B cell (primary cell): ENCODE measurements at regions not wholly inside any gene's neighbourhood (a gene's known extent, or its start where the extent isn't known, plus 50 kb on each side); places are given as distances from the start of the nearest gene placed in this dataset.

Experiments
- ATAC-seq: fragments of 200-7000 bp; cut with Tn5 transposase; one replicate; pipeline ENCODE4 v1.10.0; 2021; ENCODE audit warnings: low read depth, mild to moderate bottlenecking, moderate number of reproducible peaks, moderate library complexity
- CTCF ChIA-PET: fragments of 350-600 bp; sonication (Branson Sonifier 250); formaldehyde crosslinking; loops from one replicate; lab custom pipeline; 2021; ENCODE audit warnings: antibody characterized with exemption, inconsistent platforms; lab: Charles Lee
- POLR2A ChIA-PET: fragments of 350-600 bp; sonication (Branson Sonifier 250); formaldehyde crosslinking; loops from one replicate; lab custom pipeline; 2021; ENCODE audit warnings: antibody characterized with exemption; lab: Charles Lee
- DNase-seq: peaks from one replicate; pipeline ENCODE4 v3.0.0; 2013
- H2AFZ ChIP-seq: 2 replicates; pipeline ENCODE4 v1.6.1; 2012; ENCODE audit warnings: mild to moderate bottlenecking, low read depth, low read length; ENCODE audit not compliant: insufficient read depth, poor library complexity, severe bottlenecking
- H3K27ac ChIP-seq, 2 donors: 1 replicate in 1 of 2; 2 replicates in 1 of 2; pipeline ENCODE4 v1.5.1; 2012 to 2013; ENCODE audit warnings: low read length in 2 of 2, mild to moderate bottlenecking in 2 of 2, moderate library complexity in 1 of 2
- H3K27me3 ChIP-seq, 4 experiments: fragments of 200-600 bp in 1 of 4; sonication (generic) in 1 of 4; replicated peaks in 1 of 4; 1 replicate in 2 of 4; 2 replicates in 2 of 4; pipeline versions ENCODE4 v1.6.1 to v1.7.0; 2013 to 2016; ENCODE audit warnings: low read length in 3 of 4, mild to moderate bottlenecking in 2 of 4, mixed read lengths in 1 of 4, moderate library complexity in 1 of 4; ENCODE audit not compliant: insufficient read depth in 4 of 4, control insufficient read depth in 3 of 4; ENCODE audit errors: control extremely low read depth in 1 of 4
- H3K36me3 ChIP-seq, 2 experiments: replicated peaks in 1 of 2; 1 replicate in 1 of 2; 2 replicates in 1 of 2; pipeline versions ENCODE4 v1.6.1 to v1.7.1; 2013; ENCODE audit warnings: low read length in 1 of 2; ENCODE audit not compliant: insufficient read depth in 2 of 2, control insufficient read depth in 1 of 2; ENCODE audit errors: control extremely low read depth in 1 of 2, extremely low read depth in 1 of 2
- H3K4me1 ChIP-seq, 2 donors: fragments of 200-600 bp in 1 of 2; sonication (generic) in 1 of 2; 1 replicate in 1 of 2; 2 replicates in 1 of 2; pipeline versions ENCODE4 v1.5.1 to v1.6.1; 2013 to 2017; ENCODE audit warnings: low read length in 2 of 2; ENCODE audit not compliant: control insufficient read depth in 2 of 2, insufficient read depth in 2 of 2
- H3K4me2 ChIP-seq: replicated peaks from 2 replicates; pipeline ENCODE3; 2012; ENCODE audit warnings: mild to moderate bottlenecking, low read depth, low read length; ENCODE audit not compliant: poor library complexity, severe bottlenecking
- H3K4me3 ChIP-seq, 5 experiments: fragments of 200-600 bp in 1 of 5; sonication (generic) in 1 of 5; 1 replicate in 3 of 5; 2 replicates in 2 of 5; pipeline versions ENCODE4 v1.5.1 to v1.7.0; 2011 to 2016; ENCODE audit warnings: low read length in 4 of 5, mild to moderate bottlenecking in 4 of 5, low read depth in 2 of 5, control low read depth in 1 of 5, moderate library complexity in 1 of 5; ENCODE audit not compliant: insufficient read depth in 1 of 5; ENCODE audit errors: control extremely low read depth in 1 of 5, extremely low read depth in 1 of 5
- H3K79me2 ChIP-seq: fragments of 200-600 bp; sonication (generic); one replicate; pipeline ENCODE4 v1.6.0; 2016; ENCODE audit warnings: low read length; ENCODE audit not compliant: control insufficient read depth, insufficient read depth
- H3K9ac ChIP-seq: fragments of 200-600 bp; sonication (generic); 2 replicates; pipeline ENCODE4 v1.6.1; 2017; ENCODE audit warnings: mild to moderate bottlenecking, low read length, moderate library complexity
- H3K9me3 ChIP-seq, 3 donors: one replicate each; pipeline versions ENCODE4 v1.6.1 to v1.7.1; 2013; ENCODE audit warnings: low read length in 2 of 3; ENCODE audit not compliant: control insufficient read depth in 2 of 3, insufficient read depth in 1 of 3; ENCODE audit errors: control extremely low read depth in 1 of 3
- H4K20me1 ChIP-seq: 2 replicates; pipeline ENCODE4 v1.6.0; 2012; ENCODE audit warnings: mild to moderate bottlenecking, low read length; ENCODE audit not compliant: insufficient read depth, control insufficient read depth, poor library complexity, severe bottlenecking
- H3K27ac Mint-ChIP-seq: one replicate; pipeline ENCODE4 v1.8.0; 2021; ENCODE audit warnings: mixed read lengths
- H3K27me3 Mint-ChIP-seq: one replicate; pipeline ENCODE4 v1.8.0; 2021; ENCODE audit warnings: mixed read lengths
- H3K4me1 Mint-ChIP-seq: one replicate; pipeline ENCODE4 v1.8.0; 2021; ENCODE audit warnings: mixed read lengths
- H3K4me3 Mint-ChIP-seq: one replicate; pipeline ENCODE4 v1.8.0; 2021; ENCODE audit warnings: mixed read lengths
- H3K9me3 Mint-ChIP-seq: one replicate; pipeline ENCODE4 v1.8.0; 2022; ENCODE audit warnings: mixed read lengths; ENCODE audit not compliant: insufficient read depth
- EZH2 ChIP-seq: IDR thresholded peaks from 2 replicates; pipeline ENCODE4 v1.6.1; 2012; ENCODE audit warnings: borderline replicate concordance, low read depth, mild to moderate bottlenecking, moderate library complexity, low read length; ENCODE audit not compliant: insufficient read depth, poor library complexity, severe bottlenecking
- WGBS: methylation state at CpG from one replicate; pipeline ENCODE4 v1.1.5; 2013; ENCODE audit warnings: missing lambda C conversion rate; ENCODE audit not compliant: insufficient coverage; 5-methylcytosine and 5-hydroxymethylcytosine counted together
- intact Hi-C: fragments of 100-400 bp; cut with micrococcal nuclease; formaldehyde crosslinking; loops from one replicate; pipeline ENCODE4 v1.10.0; 2022
- TF ChIP-seq, protein P1 (sequence below): fragments of 200-600 bp; IDR thresholded peaks from one replicate; pipeline ENCODE4 v1.8.0; 2022; ENCODE audit warnings: antibody characterized with exemption, mild to moderate bottlenecking

DNA sequence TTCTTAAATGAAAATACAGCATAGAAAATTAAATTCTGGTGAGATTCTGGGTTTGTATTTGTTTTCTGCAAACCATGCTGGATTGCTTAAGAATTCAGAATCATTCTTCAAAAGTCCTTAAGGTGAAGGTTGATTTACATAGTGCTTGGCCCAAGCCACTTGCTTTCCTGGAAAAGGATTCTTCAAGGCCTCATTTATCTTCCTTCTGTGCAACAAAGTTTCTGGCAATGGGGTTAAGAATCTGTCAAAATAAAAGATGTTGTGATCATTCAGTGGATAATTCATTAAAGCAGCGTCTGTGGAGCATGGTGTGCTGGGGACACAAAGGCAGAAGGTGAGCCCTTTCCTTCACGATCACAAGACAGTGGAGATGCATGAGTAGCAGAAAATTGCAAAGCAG lies 351.9 kb downstream of the GALR1 start:
- Histone ChIP-seq H2AFZ (no peak overlapping the region), H3K4me1 (no peaks in the 10 kb centered on the region), H3K9me3 (peaks cover 0 to 4% (median 0%) of the 10 kb centered on the region in 3 donors), H4K20me1 (no peaks in the 10 kb centered on the region), H3K36me3 (no peaks in the 10 kb centered on the region), H3K4me2 (no peak overlapping the region), H3K4me3 (no peak overlapping the region), H3K79me2 (no peaks in the 10 kb centered on the region), H3K9ac (no peak overlapping the region), H3K27ac (no peak overlapping the region), H3K27me3 (no peaks in the 10 kb centered on the region)
- Mint-ChIP-seq H3K27ac (no peak overlapping the region), H3K4me3 (no peak overlapping the region), H3K4me1 (no peaks in the 10 kb centered on the region), H3K9me3 (no peaks in the 10 kb centered on the region), H3K27me3 (no peaks in the 10 kb centered on the region)
- WGBS = 100% methylated on average over 1 of the region's 2 CpGs
- no peak for TF ChIP-seq EZH2
- TF ChIP-seq, protein P1, sequence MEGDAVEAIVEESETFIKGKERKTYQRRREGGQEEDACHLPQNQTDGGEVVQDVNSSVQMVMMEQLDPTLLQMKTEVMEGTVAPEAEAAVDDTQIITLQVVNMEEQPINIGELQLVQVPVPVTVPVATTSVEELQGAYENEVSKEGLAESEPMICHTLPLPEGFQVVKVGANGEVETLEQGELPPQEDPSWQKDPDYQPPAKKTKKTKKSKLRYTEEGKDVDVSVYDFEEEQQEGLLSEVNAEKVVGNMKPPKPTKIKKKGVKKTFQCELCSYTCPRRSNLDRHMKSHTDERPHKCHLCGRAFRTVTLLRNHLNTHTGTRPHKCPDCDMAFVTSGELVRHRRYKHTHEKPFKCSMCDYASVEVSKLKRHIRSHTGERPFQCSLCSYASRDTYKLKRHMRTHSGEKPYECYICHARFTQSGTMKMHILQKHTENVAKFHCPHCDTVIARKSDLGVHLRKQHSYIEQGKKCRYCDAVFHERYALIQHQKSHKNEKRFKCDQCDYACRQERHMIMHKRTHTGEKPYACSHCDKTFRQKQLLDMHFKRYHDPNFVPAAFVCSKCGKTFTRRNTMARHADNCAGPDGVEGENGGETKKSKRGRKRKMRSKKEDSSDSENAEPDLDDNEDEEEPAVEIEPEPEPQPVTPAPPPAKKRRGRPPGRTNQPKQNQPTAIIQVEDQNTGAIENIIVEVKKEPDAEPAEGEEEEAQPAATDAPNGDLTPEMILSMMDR = no peak
- ATAC-seq (no peak), DNase-seq (no peak)
- ChIA-PET POLR2A (no interaction called here), CTCF (no interaction called here)
- intact Hi-C loops = no loop called here

DNA sequence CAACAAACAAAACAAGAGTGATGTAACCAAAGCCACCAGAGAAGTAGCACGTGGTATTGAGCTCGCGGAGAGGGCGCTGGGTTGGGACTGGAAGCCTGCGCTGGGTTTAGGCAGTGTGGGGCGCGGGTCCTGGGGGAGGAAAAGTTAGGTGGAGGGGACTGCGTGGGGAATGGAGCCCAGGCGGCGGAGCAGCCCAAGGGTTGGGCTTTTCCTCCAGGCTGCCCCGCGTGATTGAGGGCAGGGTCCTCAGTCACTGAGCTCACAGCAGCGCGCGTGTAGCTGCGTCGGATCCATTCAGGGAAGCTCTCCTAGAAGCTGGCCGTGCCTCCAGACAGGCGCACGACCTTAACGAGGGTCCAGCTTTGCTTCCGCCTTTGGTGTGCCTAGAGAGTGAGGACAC lies 357.4 kb downstream of the GALR1 start:
- H3K4me1 ChIP-seq = no peaks in the 10 kb centered on the region

More for the DNA sequence above, 357.4 kb downstream of the GALR1 start:
- no peak overlapping the region for H3K4me3 Mint-ChIP-seq
- no peak overlapping the region for H3K27ac Mint-ChIP-seq
- ATAC-seq (no peak), DNase-seq (no peak)
- H4K20me1 ChIP-seq = no peaks in the 10 kb centered on the region
- intact Hi-C loops = no loop called here
- no peaks in the 10 kb centered on the region for H3K27me3 Mint-ChIP-seq
- H3K79me2 ChIP-seq = no peaks in the 10 kb centered on the region
- no peaks in the 10 kb centered on the region for H3K9me3 Mint-ChIP-seq
- no peak overlapping the region for H3K27ac ChIP-seq
- no peak overlapping the region for H3K4me2 ChIP-seq
- 92% methylated on average over 22 of the region's 22 CpGs for WGBS
- peaks cover 0 to 9% (median 0%) of the 10 kb centered on the region in 3 donors for H3K9me3 ChIP-seq
- H2AFZ ChIP-seq = no peak overlapping the region
- TF ChIP-seq, protein P1 = no peak
- no peak for TF ChIP-seq EZH2
- POLR2A ChIA-PET = no interaction called here
- no peaks in the 10 kb centered on the region for H3K36me3 ChIP-seq
- H3K9ac ChIP-seq = no peak overlapping the region
- no peaks in the 10 kb centered on the region for H3K4me1 Mint-ChIP-seq
- no peaks in the 10 kb centered on the region for H3K27me3 ChIP-seq
- CTCF ChIA-PET = no interaction called here
- H3K4me3 ChIP-seq = no peak overlapping the region
